AG08396 (cell line): ENCODE measurements at regions not wholly inside any gene's neighbourhood (a gene's known extent, or its start where the extent isn't known, plus 50 kb on each side); places are given as distances from the start of the nearest gene placed in this dataset.
A peak's percentile ranks its signal among the peaks of the same experiment; 100 is the strongest.

ENCODE experiments used
- DNase-seq: peaks from one replicate; pipeline ENCODE4 v3.0.0; 2012; ENCODE audit warnings: low spot score, mixed read lengths

GRCh38 chr12:92089559-92089958 lies 56.1 kb downstream of the BTG1 start:
- no peak for DNase-seq

GRCh38 chr12:92088805-92089204 lies 56.8 kb downstream of the BTG1 start:
- DNase-seq: no peak

DNA sequence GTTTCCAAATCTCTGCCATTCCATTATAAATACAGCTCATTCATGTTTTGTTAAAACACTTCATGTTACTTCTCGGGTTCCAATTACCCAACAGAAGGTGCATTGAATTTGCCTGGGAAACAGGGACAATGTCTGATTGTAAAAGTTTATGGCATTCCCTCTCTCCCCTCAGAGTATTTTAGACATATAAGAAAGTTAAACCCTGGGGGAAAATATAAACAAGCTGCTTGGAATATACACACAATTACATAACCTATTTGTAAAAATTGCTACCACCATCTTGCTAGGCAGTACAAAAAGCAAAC lies 60.0 kb downstream of the BTG1 start:
- no peak for DNase-seq

DNA sequence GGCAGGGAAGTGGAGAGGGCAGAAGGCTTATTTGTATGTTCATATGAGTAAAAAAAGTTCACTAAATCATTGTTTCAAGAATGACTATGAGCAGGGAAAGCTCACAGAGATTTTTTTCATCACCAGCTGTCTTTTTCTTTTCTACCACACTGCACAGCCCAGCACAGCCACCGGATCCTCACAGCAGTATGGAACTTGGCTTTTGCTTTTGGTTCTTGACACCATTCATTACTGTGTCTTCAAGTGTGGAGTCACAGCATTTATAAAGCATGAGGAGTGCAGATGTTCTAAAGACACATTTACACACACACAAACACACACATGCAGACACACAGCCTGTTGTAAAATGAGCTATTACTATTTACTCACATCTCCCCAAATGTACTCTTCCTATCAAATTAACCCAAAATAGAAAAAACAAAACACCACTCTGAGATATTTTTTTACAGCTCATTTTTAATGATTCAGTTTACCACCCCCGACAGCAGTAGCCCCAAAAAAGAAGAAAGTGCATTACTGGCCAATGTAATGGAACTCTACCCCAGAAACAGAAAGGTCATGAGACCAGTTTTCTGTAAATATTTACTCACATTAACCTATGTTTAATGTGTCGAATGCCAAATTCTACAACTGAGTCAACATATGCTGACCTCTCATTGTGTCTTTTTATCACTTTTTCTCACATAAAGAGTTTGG lies 60.5 kb downstream of the BTG1 start:
- no peak for DNase-seq

GRCh38 chr12:92080911-92081285 lies 64.7 kb downstream of the BTG1 start:
- DNase-seq: no peak

- DNase-seq: no peak
These were observed 66.6 kb downstream of the BTG1 start for GRCh38 chr12:92079054-92079385.

- peak; percentile 58 for DNase-seq
These were observed 67.2 kb downstream of the BTG1 start for GRCh38 chr12:92078167-92079053.

DNA sequence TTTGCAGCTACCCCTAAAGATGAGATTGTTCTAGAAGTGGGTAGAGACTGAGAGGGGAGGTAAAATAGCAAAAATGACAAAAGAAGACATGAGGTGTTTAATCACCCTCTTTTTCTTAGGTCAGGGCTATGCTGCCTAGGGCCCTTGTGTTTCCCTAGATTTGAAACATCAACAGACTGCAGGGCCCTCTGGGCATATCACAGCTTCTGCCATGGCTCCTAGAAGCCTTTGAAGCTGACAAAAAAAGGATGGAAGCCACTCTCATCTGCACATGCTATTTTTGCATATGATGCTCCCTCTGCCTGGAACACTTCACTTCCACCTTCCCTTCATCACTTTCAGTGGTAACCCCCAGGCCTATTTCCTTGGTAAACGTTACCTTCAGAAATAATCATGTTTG lies 68.1 kb downstream of the BTG1 start:
- no peak for DNase-seq

DNA sequence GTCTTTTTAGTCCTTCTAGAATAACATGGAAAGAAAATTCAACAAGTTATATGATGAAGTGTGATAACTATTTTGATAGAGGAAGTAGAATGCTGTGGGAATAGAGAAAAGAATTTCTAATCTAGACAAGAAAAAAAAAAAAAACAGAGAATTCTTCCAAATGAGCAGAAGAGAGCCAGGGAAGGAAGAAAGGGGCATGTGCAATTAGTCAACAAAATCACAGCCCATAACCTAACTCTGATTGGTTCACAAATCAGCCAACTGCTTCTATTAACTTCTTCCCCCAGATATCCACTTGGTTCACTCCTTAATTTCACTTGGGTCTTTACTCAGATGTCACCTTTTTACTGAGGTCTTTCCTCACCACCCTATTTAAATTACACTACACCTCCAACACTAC lies 69.5 kb downstream of the BTG1 start:
- DNase-seq: no peak

- DNase-seq: peak; percentile 35
These were observed 70.2 kb downstream of the BTG1 start for GRCh38 chr12:92075425-92075914.

- no peak for DNase-seq
These were observed 70.8 kb downstream of the BTG1 start for GRCh38 chr12:92074889-92075288.

- no peak for DNase-seq
These were observed 72.6 kb downstream of the BTG1 start for GRCh38 chr12:92073094-92073493.

DNA sequence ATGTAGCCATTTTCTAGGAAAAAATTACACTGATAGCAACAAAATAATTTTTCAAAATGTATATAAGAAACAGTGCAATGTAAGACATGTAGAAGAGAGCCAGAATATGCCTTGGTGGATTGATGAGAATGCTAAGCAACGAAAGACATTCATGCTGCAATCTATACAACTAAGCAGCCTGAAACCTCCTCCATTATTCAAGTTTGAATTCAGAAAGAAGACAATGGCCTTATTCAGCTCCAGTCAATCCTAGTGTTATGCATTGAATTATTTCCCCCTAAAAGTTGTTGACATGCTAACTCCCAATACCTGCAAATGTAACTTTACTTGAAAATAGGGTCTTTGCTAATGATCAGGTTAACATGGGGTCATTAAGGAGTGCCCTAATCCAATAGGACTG lies 73.5 kb downstream of the BTG1 start:
- no peak for DNase-seq

DNA sequence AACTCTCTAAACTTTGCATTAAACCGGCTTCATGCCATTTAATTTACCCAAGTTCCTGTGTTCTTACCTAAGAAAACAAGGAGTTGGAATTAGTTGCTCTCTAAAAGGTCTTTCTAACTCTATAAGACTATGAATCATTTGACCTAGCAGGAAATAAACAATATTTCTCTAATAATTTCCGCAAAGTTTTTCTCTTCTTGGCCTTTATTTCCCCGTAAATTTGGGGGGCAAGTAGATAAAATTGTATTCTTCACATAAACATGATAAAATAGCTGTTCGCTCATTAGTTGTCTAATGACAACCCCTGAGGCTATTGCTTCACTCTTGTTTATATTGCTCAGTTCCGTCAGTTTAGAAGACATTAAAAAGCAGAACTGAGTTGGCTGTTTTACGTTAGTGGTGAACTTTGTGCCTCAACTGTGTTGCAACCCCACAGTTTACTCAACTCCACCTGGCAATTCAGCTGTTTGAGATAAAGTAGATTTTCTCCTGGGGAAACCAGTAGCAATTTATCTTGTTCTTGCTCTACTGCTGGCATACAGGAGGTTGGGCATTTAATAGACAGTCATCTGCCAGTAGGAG lies 74.7 kb downstream of the BTG1 start:
- DNase-seq: no peak

DNA sequence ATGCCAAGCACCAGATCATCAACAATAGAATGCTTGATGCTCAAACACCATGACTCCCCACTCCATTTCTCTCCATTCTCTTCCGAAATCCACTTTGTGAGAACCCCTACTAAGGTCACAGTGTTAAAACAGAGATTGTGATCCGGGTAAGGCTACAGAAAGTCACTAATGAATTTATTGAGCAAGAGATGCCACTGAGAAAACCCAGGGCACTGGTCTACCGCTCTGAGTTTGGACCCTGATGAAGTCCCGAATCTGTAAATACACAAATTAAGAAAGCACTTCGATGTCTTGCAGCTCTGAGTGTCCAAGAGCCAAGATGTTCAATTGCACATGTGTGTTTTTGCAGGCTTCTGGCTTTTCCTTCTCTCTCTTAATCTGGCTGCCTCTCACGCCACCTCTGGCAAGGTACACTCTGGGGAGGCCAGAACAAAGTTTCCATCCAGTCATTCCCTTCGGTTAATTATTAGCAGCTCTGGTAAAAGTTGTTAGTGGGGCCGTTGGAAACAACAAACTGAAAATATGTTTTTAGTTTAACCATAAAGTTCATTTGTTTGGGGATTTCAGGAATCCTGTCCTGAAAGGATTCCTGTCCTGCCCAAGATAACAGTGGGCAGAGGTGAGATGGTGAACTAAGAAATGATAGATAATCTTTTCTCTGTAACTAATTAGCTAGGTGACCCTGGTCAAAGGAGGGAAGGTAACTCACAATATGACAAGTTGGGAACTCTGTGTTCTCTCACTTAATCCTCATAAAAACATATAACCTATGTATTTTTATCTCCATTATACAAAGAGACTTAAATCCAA lies 75.4 kb downstream of the BTG1 start:
- no peak for DNase-seq

- DNase-seq: no peak
These were observed 77.2 kb downstream of the BTG1 start for GRCh38 chr12:92068459-92068858.

- no peak for DNase-seq
These were observed 80.0 kb downstream of the BTG1 start for GRCh38 chr12:92065639-92066038.

DNA sequence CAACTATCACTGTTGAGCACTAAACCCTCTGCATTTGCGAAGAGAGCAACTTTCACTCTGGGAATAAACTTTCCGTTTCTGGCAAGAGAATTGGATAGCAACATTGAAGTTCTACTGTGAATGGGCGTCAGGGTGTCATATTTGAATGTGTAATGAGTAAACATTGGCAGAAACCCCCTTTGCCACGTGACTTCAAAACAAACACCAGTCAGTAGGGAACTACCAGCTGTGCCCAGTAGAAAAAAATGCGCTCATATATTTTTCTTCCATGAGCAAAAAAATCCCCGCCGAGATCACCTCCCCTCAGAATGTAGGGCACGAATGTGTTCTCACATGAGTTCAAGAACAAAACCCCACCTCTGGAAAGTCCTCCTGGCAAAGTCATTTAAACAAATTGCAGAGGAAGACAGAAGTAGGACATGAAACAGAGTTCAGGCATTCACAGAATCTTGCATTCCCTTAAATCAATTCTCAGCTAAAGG lies 80.6 kb downstream of the BTG1 start:
- DNase-seq: no peak

DNA sequence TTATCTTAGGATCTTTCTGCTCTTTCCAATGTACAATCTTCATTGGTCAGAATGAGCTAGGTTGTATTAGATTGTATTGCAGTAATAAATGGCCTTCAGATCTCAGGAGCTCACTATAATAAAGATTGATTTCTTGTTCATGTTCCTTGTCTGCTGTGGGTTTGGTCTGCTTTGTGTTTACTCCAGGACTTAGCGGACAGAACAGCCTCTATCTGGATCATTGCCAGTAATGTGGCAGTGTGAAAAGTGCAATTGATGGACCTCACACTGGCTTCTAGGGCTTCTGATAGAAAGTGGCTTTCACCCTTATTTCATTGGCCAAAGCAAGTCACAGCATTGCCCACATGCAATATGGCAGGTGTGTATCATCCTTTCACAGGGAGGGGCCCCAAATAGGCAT lies 81.2 kb downstream of the BTG1 start:
- no peak for DNase-seq

GRCh38 chr12:92063641-92064040 lies 82.0 kb downstream of the BTG1 start:
- no peak for DNase-seq

- DNase-seq: no peak
These were observed 82.8 kb downstream of the BTG1 start for GRCh38 chr12:92062539-92063493.
